ENCODE measurements at regions not wholly inside any gene's neighbourhood (a gene's known extent, or its start where the extent isn't known, plus 50 kb on each side); places are given as distances from the start of the nearest gene placed in this dataset.

DNA sequence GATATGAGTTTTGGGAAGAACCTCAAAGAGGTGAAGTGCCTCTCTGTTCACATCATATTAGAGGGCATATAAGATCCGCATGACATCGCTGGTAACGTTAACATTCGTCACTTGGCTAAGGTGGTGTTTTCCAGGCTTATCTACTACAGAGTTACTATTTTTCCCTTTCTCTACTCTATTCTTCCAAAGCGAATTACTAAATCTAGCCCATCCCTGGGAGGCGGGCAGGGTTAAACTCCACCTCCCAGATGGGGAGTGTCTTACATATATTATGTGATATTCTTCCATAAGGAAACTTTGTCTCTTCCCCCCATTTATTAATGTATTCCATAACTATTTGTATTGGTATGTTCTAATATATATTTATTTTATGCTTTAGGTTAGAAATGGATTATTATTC is 293.9 kb downstream of the CYRIA start:
- FAIRE-seq (no peak), DNase-seq (ENCODE audit: low read depth in 1 of 2, low spot score in 2 of 2) (no peak)
- Histone ChIP-seq H3K23me2 (ENCODE audit: low read depth, low read length) (no peaks in the 10 kb centered on the region), H4K5ac (ENCODE audit: insufficient read length, low read depth, low read length) (no peak overlapping the region), H3K79me1 (ENCODE audit: low read depth, low read length) (no peaks in the 10 kb centered on the region), H3K18ac (ENCODE audit: extremely low read depth, low read length) (no peak overlapping the region), H3K27me3 (replicated peaks in 1 of 4; ENCODE audit: control insufficient read depth in 3 of 4, extremely low read depth in 1 of 4, insufficient read depth in 3 of 4, low read length in 3 of 4) (no peaks in the 10 kb centered on the region), H3K14ac (ENCODE audit: insufficient read length) (no peak overlapping the region), H3K4me3 (ENCODE audit: extremely low read depth in 1 of 4, insufficient read depth in 2 of 4, low read depth in 3 of 4, low read length in 4 of 4) (no peak overlapping the region), H3K56ac (replicated peaks; ENCODE audit: insufficient read length, low read depth, low read length) (no peak overlapping the region), H3K23ac (ENCODE audit: insufficient read length) (no peak overlapping the region), H3K9me3 (ENCODE audit: insufficient read depth in 2 of 2, low read depth in 1 of 2, low read length in 1 of 2) (no peaks in the 10 kb centered on the region), H2BK5ac (ENCODE audit: low read depth, low read length) (no peak overlapping the region), H4K20me1 (replicated peaks in 1 of 2; ENCODE audit: control insufficient read depth in 1 of 2, insufficient read depth in 2 of 2, low read length in 2 of 2) (no peaks in the 10 kb centered on the region), H3K36me3 (ENCODE audit: control insufficient read depth in 2 of 4, insufficient read depth in 4 of 4, low read length in 3 of 4) (no peaks in the 10 kb centered on the region), H3K4me2 (ENCODE audit: insufficient read depth in 1 of 2, low read depth in 2 of 2, low read length in 2 of 2) (no peak overlapping the region), H3K9ac (replicated peaks in 1 of 4; ENCODE audit: extremely low read depth in 1 of 4, low read depth in 3 of 4, low read length in 3 of 4) (no peak overlapping the region), H2AK5ac (ENCODE audit: low read depth, low read length) (no peak overlapping the region), H3K27ac (ENCODE audit: low read depth, low read length) (no peak overlapping the region), H4K8ac (ENCODE audit: extremely low read depth, insufficient read depth, low read length) (no peak overlapping the region), H3K4me1 (replicated peaks in 1 of 4; ENCODE audit: control insufficient read depth in 3 of 4, insufficient read depth in 4 of 4, low read length in 3 of 4) (no peaks in the 10 kb centered on the region), H2BK20ac (ENCODE audit: low read length) (no peak overlapping the region), H4K91ac (replicated peaks; ENCODE audit: insufficient read length, low read length) (no peak overlapping the region), H3K4ac (replicated peaks; ENCODE audit: insufficient read length, low read depth, low read length) (no peak overlapping the region), H2BK120ac (replicated peaks; ENCODE audit: low read depth, low read length) (no peak overlapping the region), H2BK15ac (ENCODE audit: low read length) (no peak overlapping the region), H3K79me2 (ENCODE audit: control insufficient read depth in 1 of 2, insufficient read depth in 2 of 2, low read length in 2 of 2) (no peaks in the 10 kb centered on the region), H2AFZ (ENCODE audit: low read length) (no peak overlapping the region), H2BK12ac (ENCODE audit: low read depth, low read length) (no peak overlapping the region)
- ChIA-PET CTCF (ENCODE audit: partially characterized antibody) (interaction anchor here (1.6 kb wide), 1 partner anchor 9 kb away, joined by 4 read pairs; no protein-coding TSS in a partner anchor), POLR2A (ENCODE audit: partially characterized antibody) (no interaction called here)
- 94% methylated on average over 6 of the region's 6 CpGs; no CpG with 5 or more reads in 1 of the 2 experiments for WGBS, 2 experiments (ENCODE audit: extremely low coverage in 1 of 2, insufficient coverage in 1 of 2, insufficient read length in 1 of 2, insufficient replicate concordance in 2 of 2, low coverage in 1 of 2, low lambda C conversion rate in 2 of 2, missing lambda C conversion rate in 1 of 2)
- TF ChIP-seq PHF8 (conservative IDR thresholded peaks at IDR 0.05; ENCODE audit: low read depth, low read length) (no peak), RBBP5 (IDR thresholded peaks at IDR 0.05; ENCODE audit: borderline replicate concordance, low read depth, low read length) (no peak), ZNF274 (IDR thresholded peaks at IDR 0.05; ENCODE audit: borderline replicate concordance, extremely low read depth, low read length) (no peak), GABPA (IDR thresholded peaks at IDR 0.05; ENCODE audit: borderline replicate concordance, insufficient read depth, low read length) (no peak), ASH2L (IDR thresholded peaks at IDR 0.05; ENCODE audit: low read length) (no peak), CHD2 (IDR thresholded peaks at IDR 0.05; ENCODE audit: low read length) (no peak), RNF2 (IDR thresholded peaks at IDR 0.05; ENCODE audit: borderline replicate concordance, low read depth, low read length, missing control alignments, poor library complexity, severe bottlenecking) (no peak), CTBP2 (IDR thresholded peaks at IDR 0.05; ENCODE audit: borderline replicate concordance, insufficient read depth, insufficient read length, low read length) (no peak), RAD21 (IDR thresholded peaks at IDR 0.05 in 1 of 2, conservative IDR thresholded peaks at IDR 0.05 in 1 of 2; ENCODE audit: low read depth in 2 of 2, low read length in 2 of 2) (no peak), YY1 (IDR thresholded peaks at IDR 0.05; ENCODE audit: low read depth, low read length) (no peak), HDAC2 (IDR thresholded peaks at IDR 0.05; ENCODE audit: borderline replicate concordance in 1 of 2, low read depth in 2 of 2, low read length in 2 of 2) (no peak)
- TF ChIP-seq, protein P1, sequence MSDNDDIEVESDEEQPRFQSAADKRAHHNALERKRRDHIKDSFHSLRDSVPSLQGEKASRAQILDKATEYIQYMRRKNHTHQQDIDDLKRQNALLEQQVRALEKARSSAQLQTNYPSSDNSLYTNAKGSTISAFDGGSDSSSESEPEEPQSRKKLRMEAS (IDR thresholded peaks at IDR 0.05) = no peak

Data from H1 (cell line).